Peyer's patch (tissue), 4 donors: ENCODE measurements at regions not wholly inside any gene's neighbourhood (a gene's known extent, or its start where the extent isn't known, plus 50 kb on each side); places are given as distances from the start of the nearest gene placed in this dataset.
"Not testable (repeated sequence)": the region's sequence is repeated elsewhere in the genome, so short reads cannot be mapped to it uniquely, and the experiment has no call there.

Experiments
- DNase-seq, 3 donors: peaks; one replicate each; pipeline ENCODE4 v3.0.0-alpha.2; 2017 to 2019
- H3K27ac ChIP-seq, 4 donors: fragments of 200-600 bp; sonication (generic); one replicate each; pipeline ENCODE4 v1.5.1; 2016 to 2019
- H3K27me3 ChIP-seq, 2 donors: fragments of 200-600 bp; sonication (generic); one replicate each; pipeline ENCODE4 v1.5.1; 2019
- H3K36me3 ChIP-seq, 3 donors: fragments of 200-600 bp; sonication (generic); one replicate each; pipeline ENCODE4 v1.5.1; 2016 to 2019
- H3K4me1 ChIP-seq, 4 donors: fragments of 200-600 bp; sonication (generic); one replicate each; pipeline ENCODE4 v1.5.1; 2016 to 2019
- H3K4me3 ChIP-seq, 4 donors: fragments of 200-600 bp; sonication (generic); 1 replicate in 3 of 4; 2 replicates in 1 of 4; pipeline ENCODE4 v1.5.1; 2016 to 2019; ENCODE audit warnings: mild to moderate bottlenecking in 1 of 4
- H3K9me3 ChIP-seq, 4 donors: fragments of 200-600 bp; sonication (generic); one replicate each; pipeline ENCODE4 v1.5.1; 2016 to 2019; ENCODE audit warnings: mild to moderate bottlenecking in 1 of 4
- CTCF ChIP-seq, 6 experiments: fragments of 450-650 bp in 4 of 6; fragments of 200-600 bp in 2 of 6; sonication (generic) in 1 of 6; IDR thresholded peaks; one replicate each; pipeline ENCODE4 v1.5.1; 2017 to 2019; ENCODE audit warnings: antibody characterized with exemption in 6 of 6, mild to moderate bottlenecking in 3 of 6, moderate library complexity in 1 of 6
- POLR2A ChIP-seq, 2 donors: fragments of 450-650 bp; IDR thresholded peaks; one replicate each; pipeline ENCODE4 v1.5.1; 2017; ENCODE audit warnings: antibody characterized with exemption in 2 of 2, mild to moderate bottlenecking in 2 of 2, moderate library complexity in 2 of 2

- no peak for TF ChIP-seq POLR2A (IDR thresholded peaks at IDR 0.05)
- TF ChIP-seq CTCF (IDR thresholded peaks at IDR 0.05), result no peak
- no peak overlapping the region for H3K27ac ChIP-seq
- H3K27me3 ChIP-seq, result no peaks in the 10 kb centered on the region
- no peaks in the 10 kb centered on the region for H3K4me1 ChIP-seq
- no peaks in the 10 kb centered on the region for H3K36me3 ChIP-seq
- H3K9me3 ChIP-seq, result peaks cover 0 to 12% (median 2%) of the 10 kb centered on the region in 4 donors
- no peak for DNase-seq
- no peak overlapping the region for H3K4me3 ChIP-seq
Measured at GRCh38 chr2:5022061-5022460, 670.1 kb upstream of the SOX11 start.

DNA sequence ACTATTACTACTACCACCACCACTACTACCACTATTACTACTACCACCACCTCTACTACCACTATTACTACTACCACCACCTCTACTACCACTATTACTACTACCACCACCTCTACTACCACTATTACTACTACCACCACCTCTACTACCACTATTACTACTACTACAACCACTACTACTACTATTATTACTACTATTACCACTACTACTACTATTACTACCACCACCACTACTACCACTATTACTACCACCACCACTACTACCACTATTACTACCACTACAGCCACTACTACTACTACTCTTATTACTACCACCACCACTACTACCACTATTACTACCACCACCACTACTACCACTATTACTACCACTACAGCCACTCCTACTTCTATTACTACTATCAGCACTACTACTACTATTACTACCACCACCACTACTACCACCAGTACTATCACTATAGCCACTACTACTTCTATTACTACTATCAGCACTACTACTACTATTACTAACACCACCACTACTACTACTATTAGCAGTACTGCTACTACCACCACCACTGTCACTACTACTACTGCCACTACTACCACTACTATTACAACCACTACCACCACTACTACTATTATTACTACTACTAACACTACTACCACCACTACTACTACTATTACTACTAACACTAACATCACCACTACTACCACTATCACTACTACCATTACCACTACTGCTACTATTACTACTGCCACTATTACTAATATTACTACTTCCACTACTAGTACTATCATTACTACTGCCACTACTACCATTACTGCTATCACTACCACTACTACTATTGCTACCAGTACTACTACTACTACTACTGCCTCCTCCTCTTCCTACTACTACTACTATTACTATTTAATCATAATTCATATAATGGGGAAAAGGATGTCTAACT, 669.2 kb upstream of the SOX11 start:
- not testable (repeated sequence) for H3K27ac ChIP-seq, DNase-seq, H3K4me3 ChIP-seq, H3K27me3 ChIP-seq, H3K4me1 ChIP-seq, H3K36me3 ChIP-seq
- peaks cover 0 to 12% (median 2%) of the 10 kb centered on the region in 4 donors for H3K9me3 ChIP-seq

DNA sequence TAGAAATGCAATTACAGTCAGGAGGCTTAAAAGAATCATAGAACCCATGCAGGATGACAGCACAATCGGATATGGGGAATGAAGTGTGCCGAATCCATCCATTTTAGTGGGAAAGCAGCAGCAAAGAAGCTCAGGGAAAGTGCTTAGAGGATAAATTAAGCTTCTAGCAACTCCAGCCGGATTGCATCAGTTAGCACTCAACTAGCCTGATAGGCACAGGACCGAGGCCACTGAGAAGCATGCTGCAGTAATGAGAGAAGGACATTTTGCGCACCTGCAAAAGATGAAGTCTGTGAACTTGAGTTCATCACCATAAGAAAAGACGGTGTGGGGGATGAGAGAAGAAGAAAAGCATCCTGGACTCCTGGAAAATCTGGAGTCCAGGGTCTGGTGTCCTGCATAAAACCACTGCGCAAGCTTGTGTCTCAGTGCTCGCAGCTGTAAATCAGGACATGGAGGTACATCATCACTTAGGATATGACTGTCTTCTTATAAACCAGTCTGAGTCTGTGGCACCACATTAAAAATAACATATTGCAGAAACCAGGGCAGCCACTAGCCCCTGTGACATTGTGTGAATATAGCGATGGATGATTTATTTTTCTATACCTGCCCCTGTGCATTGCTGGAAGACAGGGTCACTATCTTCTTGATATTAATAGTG, 665.5 kb upstream of the SOX11 start:
- DNase-seq, result no peak
- Histone ChIP-seq H3K9me3 (peaks cover 0 to 12% (median 2%) of the 10 kb centered on the region in 4 donors), H3K27ac (no peak overlapping the region), H3K4me3 (no peak overlapping the region), H3K36me3 (no peaks in the 10 kb centered on the region), H3K4me1 (no peaks in the 10 kb centered on the region), H3K27me3 (no peaks in the 10 kb centered on the region)
- no peak for TF ChIP-seq CTCF (IDR thresholded peaks at IDR 0.05)
- no peak for TF ChIP-seq POLR2A (IDR thresholded peaks at IDR 0.05)

DNA sequence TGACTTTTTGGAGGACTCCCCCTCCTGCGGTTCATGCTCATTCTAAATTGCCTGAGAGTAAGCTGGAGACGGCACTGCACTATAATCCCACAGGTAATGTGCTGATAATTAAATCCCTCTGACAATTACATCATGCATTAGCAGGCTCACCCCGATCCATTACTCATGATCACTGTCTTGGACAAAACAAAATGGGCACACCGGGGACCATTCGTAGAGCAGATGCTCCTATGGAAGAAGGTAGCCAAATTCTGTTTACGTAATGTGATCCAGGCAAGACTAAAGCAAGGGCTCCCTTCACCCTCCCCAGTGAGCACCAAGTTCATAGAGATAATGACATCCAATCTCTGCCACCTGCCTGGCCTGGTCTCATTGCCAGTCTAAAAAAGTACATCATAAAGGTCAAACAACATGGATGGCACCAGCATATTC, 657.1 kb upstream of the SOX11 start:
- no peak for TF ChIP-seq POLR2A (IDR thresholded peaks at IDR 0.05)
- no peak for TF ChIP-seq CTCF (IDR thresholded peaks at IDR 0.05)

DNA sequence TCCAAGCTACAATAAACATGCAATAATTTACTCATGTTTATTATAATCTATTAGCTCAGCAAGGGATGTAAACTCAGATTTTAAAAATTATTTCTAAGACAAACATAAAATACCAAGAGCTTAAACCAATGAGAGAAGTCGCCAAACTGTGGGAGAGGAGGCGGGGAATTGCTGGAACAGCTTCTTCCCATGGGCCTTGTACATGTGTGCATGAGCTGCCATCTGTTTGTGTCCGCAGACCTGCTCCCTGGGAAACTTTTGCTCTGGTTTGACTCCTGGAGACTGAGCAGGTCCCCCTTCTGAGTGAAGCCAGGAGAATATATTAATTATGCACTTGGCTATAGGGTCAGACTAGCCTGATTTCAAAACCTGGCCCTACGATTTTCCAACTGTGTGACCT, 655.9 kb upstream of the SOX11 start:
- H3K4me1 ChIP-seq, result no peaks in the 10 kb centered on the region
- no peaks in the 10 kb centered on the region for H3K27me3 ChIP-seq
- no peaks in the 10 kb centered on the region for H3K9me3 ChIP-seq
- no peak for DNase-seq
- no peaks in the 10 kb centered on the region for H3K36me3 ChIP-seq
- TF ChIP-seq POLR2A (IDR thresholded peaks at IDR 0.05) (no peak), CTCF (IDR thresholded peaks at IDR 0.05) (no peak)
- H3K27ac ChIP-seq, result no peak overlapping the region
- H3K4me3 ChIP-seq, result no peak overlapping the region

More for the DNA sequence above, 657.1 kb upstream of the SOX11 start:
- H3K9me3 ChIP-seq, result no peaks in the 10 kb centered on the region
- H3K27me3 ChIP-seq, result no peaks in the 10 kb centered on the region
- H3K4me1 ChIP-seq, result no peaks in the 10 kb centered on the region
- H3K36me3 ChIP-seq, result no peaks in the 10 kb centered on the region
- H3K4me3 ChIP-seq, result no peak overlapping the region
- no peak overlapping the region for H3K27ac ChIP-seq
- no peak for DNase-seq
